NCI-H69 (cell line): ENCODE measurements at regions not wholly inside any gene's neighbourhood (a gene's known extent, or its start where the extent isn't known, plus 50 kb on each side); places are given as distances from the start of the nearest gene placed in this dataset.
A peak's percentile ranks its signal among the peaks of the same experiment; 100 is the strongest.

Experiments used
- DNase-seq: peaks from one replicate; lab custom pipeline; 2025; lab: John Stamatoyannopoulos, UW

DNA sequence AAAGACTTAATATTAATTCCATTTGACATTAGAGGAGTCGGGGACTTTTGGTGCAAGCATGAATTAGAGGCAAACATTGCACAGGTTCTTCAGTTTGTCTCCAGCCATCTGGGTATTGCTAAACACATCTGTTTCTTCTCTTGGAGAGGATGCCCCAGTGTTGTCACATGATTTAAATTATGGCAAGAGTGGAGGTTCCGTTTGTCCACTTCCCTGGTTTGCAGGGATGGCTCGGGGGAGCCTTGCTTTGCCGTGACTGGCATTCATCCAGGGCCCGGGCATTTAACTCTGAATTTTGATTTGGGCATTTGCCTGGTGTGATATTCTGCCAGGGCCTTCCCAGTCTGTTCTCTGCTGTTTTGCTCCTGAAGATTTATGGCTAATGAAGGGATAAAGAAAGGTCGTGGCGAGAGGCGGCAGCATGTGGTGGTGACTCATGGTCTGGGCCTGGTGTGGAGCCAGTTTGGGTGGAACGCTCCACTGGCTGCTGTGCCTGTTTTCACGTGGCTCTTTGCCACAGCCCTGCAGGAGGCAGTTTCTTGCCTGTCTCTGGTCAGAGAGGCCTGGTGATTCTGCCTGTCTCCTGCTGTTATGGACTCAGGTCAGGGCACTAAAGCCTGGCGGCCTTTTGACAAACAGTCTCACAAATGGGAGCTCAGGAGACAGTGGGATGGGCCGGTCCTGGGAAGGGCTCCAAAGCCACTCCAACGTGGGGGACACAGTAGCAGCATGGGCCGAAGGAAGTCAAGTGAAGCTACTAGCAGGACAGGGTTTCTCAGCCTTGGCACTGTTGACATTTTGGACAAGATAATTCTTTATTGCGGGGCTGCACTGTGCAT, 99.4 kb upstream of the PGRMC2 start:
- DNase-seq = peak; percentile 96

DNA sequence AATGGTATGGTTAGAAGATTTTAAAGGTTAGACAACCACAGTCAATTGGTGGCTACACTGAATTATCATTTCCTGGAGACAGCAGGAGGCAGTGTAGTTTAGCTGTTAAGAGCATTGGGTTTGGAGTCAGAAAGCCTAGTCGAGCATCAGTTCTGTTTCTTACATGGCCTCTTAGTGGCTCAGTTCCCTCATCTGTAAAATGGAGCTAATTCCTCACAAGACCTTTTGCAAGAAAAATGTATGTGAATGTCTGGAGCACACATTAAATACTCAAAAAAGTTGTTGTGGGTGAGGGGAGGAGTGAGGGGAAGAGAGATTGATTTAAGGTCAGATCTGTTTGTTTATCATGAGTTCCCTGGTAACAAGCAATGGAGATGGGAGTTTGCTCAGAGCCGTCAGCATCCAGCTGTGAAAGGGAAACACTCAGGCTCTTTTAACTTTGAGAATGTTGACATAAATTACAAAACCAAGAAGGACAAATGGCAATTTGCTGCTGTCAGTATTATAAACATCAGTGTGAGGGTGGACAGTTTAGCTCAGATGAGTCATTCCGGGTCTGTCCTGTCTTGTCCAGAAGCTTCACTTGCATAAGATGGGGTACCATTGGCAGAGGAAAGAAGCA, 98.2 kb upstream of the PGRMC2 start:
- peak; percentile 86 for DNase-seq

- DNase-seq = peak; percentile 51
Observed at GRCh38 chr4:128384765-128385598, 97.4 kb upstream of the PGRMC2 start.

GRCh38 chr4:128384091-128384520, 96.5 kb upstream of the PGRMC2 start:
- DNase-seq = no peak

- no peak for DNase-seq
Observed at GRCh38 chr4:128381748-128382559, 94.3 kb upstream of the PGRMC2 start.

DNA sequence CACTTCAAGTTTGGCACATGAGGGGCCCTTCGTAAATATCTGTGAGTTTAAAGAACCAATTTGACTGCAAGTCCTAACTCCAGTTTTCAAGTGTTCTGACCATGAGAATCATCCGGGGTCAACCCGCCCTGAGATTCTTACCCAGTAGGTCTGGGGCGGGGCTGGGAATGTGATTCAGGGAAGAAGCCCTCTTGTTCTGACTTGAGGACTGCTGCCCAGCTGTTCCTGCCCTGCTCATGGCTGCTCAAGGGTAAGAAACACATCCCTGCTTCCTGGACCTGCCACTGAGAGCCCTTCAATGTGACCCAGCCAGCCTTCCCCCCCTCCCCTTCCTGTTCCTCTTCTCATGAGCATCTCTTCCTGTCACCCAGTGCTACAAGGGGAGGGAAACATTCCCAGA, 92.7 kb upstream of the PGRMC2 start:
- DNase-seq = no peak

DNA sequence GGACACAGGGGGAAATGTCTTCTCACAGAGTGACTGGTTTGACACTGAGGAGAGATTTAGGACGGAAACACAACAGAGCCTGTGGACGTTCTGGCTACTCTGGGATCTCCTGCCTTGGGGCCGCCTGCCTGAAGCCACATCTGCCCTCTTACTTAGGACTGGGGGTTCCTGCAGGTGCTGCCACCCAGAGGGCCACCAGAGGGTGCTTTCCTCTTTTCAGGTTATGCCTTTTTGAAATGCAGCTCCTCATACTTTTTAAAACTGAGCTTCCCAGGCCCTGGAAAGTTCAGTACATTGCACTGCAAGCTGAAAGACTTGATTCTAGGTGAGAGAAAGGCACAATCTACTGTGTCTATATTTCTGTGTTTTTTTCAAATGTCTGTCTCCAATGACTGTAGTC, 92.2 kb upstream of the PGRMC2 start:
- peak; percentile 47 for DNase-seq

- no peak for DNase-seq
Observed at GRCh38 chr4:128378668-128379067, 91.1 kb upstream of the PGRMC2 start.

DNA sequence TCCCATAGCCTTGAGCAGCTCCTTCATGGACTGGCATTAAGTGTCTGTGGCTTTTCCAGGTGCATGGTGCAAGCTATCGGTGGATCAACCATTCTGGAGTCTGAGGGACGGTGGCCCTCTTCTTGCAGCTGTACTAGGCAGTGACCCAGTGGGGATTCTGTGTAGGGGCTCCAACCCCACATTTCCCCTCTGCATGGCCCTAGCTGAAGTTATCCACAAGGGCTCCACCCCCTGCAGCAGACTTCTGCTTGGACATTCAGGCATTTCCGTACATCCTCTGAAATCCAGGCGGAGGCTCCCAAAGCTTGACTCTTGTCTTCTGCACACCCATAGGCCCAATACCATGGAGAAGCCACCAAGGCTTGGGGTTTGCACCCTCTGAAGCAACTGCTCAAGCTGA, 89.3 kb upstream of the PGRMC2 start:
- DNase-seq = no peak

- DNase-seq = no peak
Observed at GRCh38 chr4:128376303-128376702, 88.7 kb upstream of the PGRMC2 start.

GRCh38 chr4:128373628-128374027, 86.0 kb upstream of the PGRMC2 start:
- no peak for DNase-seq

DNA sequence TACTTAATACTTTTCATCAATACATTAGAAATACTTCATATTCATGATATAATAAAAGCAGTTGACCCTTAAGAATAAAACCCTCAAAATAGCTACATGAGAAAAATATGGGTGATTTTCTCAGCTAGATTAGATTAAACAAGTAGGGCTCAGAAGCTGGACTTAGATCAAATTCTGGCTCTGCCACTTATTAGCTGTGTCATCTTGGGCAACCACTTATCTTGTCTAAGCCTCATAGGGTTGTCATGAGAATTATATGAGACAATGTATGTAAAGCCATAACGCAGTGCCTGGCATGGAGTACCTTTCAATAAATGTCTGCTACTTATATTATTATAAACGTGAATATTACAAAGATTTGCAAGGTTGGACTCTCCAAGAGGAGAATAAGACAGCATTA, 84.3 kb upstream of the PGRMC2 start:
- no peak for DNase-seq

- no peak for DNase-seq
Observed at GRCh38 chr4:128371001-128371777, 83.6 kb upstream of the PGRMC2 start.

- no peak for DNase-seq
Observed at GRCh38 chr4:128366212-128366611, 78.6 kb upstream of the PGRMC2 start.

GRCh38 chr4:128364565-128364964, 77.0 kb upstream of the PGRMC2 start:
- DNase-seq = no peak

GRCh38 chr4:128363966-128364365, 76.4 kb upstream of the PGRMC2 start:
- no peak for DNase-seq

DNA sequence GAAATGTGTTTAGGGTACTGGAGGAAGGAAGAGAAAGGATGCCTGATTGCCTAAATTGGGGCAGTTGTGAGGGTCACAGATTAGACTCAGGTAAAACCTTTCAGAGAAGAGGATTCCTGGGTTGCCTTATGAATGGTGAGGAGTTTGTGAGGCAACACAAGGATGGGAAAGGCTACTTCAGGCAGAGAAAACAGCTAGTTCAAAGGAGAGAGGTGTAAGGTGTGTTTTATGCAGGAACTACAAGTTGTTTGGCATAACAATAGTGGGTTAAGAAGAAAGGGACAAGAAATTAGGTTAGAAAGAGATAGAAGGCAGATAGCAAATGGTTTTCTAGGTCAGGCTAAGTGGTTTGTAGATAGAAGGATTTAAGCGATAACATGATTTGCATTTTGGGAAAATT, 75.1 kb upstream of the PGRMC2 start:
- DNase-seq = no peak

DNA sequence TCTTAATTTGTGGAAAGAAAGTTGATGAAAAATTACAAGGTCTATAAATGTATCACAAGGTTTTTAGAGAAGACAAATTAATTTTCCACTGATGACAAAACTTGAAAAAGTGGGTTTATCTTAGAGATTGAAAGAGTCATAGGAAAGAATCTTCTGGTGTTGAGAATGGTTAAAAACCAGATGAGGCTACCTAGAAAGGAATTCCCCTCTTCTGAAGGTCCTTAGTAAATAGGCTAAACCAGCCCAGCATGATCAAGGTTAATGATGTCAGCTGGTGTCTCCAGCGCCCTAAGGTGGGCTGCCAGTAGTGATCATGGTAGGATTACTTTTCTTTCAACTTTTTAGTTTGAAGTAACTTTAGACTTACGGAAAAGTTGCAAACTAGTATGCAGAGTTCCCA, 71.8 kb upstream of the PGRMC2 start:
- no peak for DNase-seq

GRCh38 chr4:128358913-128359279, 71.3 kb upstream of the PGRMC2 start:
- no peak for DNase-seq

GRCh38 chr4:128358231-128358912, 70.8 kb upstream of the PGRMC2 start:
- DNase-seq = no peak

DNA sequence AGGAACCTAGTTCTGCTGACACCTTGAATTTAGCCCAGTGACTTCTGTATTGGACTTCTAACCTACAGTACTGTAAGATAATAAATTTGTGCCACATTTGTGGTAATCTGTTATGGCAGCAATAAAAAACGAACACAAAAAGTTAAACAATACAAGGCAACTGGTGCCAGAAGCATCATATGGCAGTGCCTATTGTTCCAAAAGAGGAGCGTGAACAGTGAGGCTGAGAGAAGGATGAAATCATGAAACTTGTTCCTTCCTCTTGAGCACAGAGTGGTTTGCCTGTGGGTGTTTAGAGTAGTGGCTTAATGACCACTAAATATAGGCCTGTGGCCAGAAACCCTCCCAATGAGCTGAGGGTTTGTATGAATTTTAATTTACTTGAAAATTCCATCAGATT, 69.7 kb upstream of the PGRMC2 start:
- no peak for DNase-seq
